HepG2 (cell line): ENCODE measurements at regions not wholly inside any gene's neighbourhood (a gene's known extent, or its start where the extent isn't known, plus 50 kb on each side); places are given as distances from the start of the nearest gene placed in this dataset.
A peak's percentile ranks its signal among the peaks of the same experiment; 100 is the strongest.

ENCODE experiments used
- DBP ChIP-seq: sonication (generic); formaldehyde crosslinking; IDR thresholded peaks from 2 replicates; pipeline ENCODE4 v1.4.0; 2020; ENCODE audit warnings: missing genetic modification reagents; ENCODE audit errors: not compliant biosample characterization
- FOXO1 ChIP-seq: sonication (generic); formaldehyde crosslinking; IDR thresholded peaks from 2 replicates; pipeline ENCODE4 v1.4.0; 2020; ENCODE audit warnings: missing genetic modification reagents
- HIVEP1 ChIP-seq: sonication (generic); formaldehyde crosslinking; IDR thresholded peaks from 2 replicates; pipeline ENCODE4 v1.4.0; 2020; ENCODE audit warnings: mild to moderate bottlenecking, missing genetic modification reagents
- HMGXB3 ChIP-seq: sonication (generic); formaldehyde crosslinking; IDR thresholded peaks from 2 replicates; pipeline ENCODE4 v1.4.0; 2020; ENCODE audit warnings: missing genetic modification reagents, borderline replicate concordance
- HNRNPL ChIP-seq: fragments of 200-400 bp; formaldehyde crosslinking; IDR thresholded peaks from 2 replicates; pipeline ENCODE4 v1.6.1; 2017; ENCODE audit warnings: mild to moderate bottlenecking, low read depth, low read length
- HOXA3 ChIP-seq: sonication (generic); formaldehyde crosslinking; IDR thresholded peaks from 2 replicates; pipeline ENCODE4 v1.5.0; 2020; ENCODE audit warnings: missing genetic modification reagents
- KMT2B ChIP-seq: IDR thresholded peaks from 2 replicates; pipeline ENCODE4 v1.6.1; 2016; ENCODE audit warnings: missing genetic modification reagents, missing compliant biosample characterization
- LCORL ChIP-seq, 2 experiments: fragments of 450-650 bp in 1 of 2; sonication (generic) in 1 of 2; formaldehyde crosslinking in 1 of 2; IDR thresholded peaks; 2 replicates each; pipeline versions ENCODE4 v1.5.0 to v1.6.1; 2017 to 2020; ENCODE audit warnings: antibody characterized with exemption in 1 of 2, missing genetic modification reagents in 1 of 2
- PLRG1 ChIP-seq: fragments of 450-650 bp; conservative IDR thresholded peaks from 2 replicates; pipeline ENCODE4 v1.6.1; 2016
- RFX5 ChIP-seq: IDR thresholded peaks from 2 replicates; pipeline ENCODE4 v1.6.1; 2011; ENCODE audit warnings: low read depth, low read length, improper control_type of control experiment
- SRY ChIP-seq: sonication (generic); formaldehyde crosslinking; IDR thresholded peaks from 2 replicates; pipeline ENCODE4 v1.8.0; 2022; ENCODE audit warnings: mild to moderate bottlenecking, missing genetic modification reagents
- TGIF2 ChIP-seq: IDR thresholded peaks from 2 replicates; pipeline ENCODE4 v1.6.1; 2016; ENCODE audit warnings: control low read depth, missing compliant biosample characterization
- ZNF350 ChIP-seq: sonication (generic); formaldehyde crosslinking; IDR thresholded peaks from 2 replicates; pipeline ENCODE4 v1.4.0; 2020; ENCODE audit warnings: mild to moderate bottlenecking, low read depth, missing genetic modification reagents, borderline replicate concordance
- ZNF367 ChIP-seq: sonication (generic); formaldehyde crosslinking; IDR thresholded peaks from 2 replicates; pipeline ENCODE4 v1.4.0; 2020; ENCODE audit warnings: missing genetic modification reagents, borderline replicate concordance
- ZNF446 ChIP-seq: sonication (generic); formaldehyde crosslinking; IDR thresholded peaks from 2 replicates; pipeline ENCODE4 v1.5.0; 2020; ENCODE audit warnings: mild to moderate bottlenecking, missing genetic modification reagents
- ZNF562 ChIP-seq: sonication (generic); formaldehyde crosslinking; IDR thresholded peaks from 2 replicates; pipeline ENCODE4 v1.8.0; 2022; ENCODE audit warnings: missing genetic modification reagents, borderline replicate concordance
- ZNF577 ChIP-seq: sonication (generic); formaldehyde crosslinking; IDR thresholded peaks from 2 replicates; pipeline ENCODE4 v1.4.0; 2020; ENCODE audit warnings: mild to moderate bottlenecking, low read depth, missing genetic modification reagents, borderline replicate concordance
- ZNF709 ChIP-seq: sonication (generic); formaldehyde crosslinking; IDR thresholded peaks from 2 replicates; pipeline ENCODE4 v1.5.0; 2020; ENCODE audit warnings: mild to moderate bottlenecking, missing genetic modification reagents
- ZNF737 ChIP-seq: sonication (generic); formaldehyde crosslinking; IDR thresholded peaks from 2 replicates; pipeline ENCODE4 v1.5.0; 2020; ENCODE audit warnings: missing genetic modification reagents, mild to moderate bottlenecking, borderline replicate concordance
- ZNF891 ChIP-seq: sonication (generic); formaldehyde crosslinking; IDR thresholded peaks from 2 replicates; pipeline ENCODE4 v1.5.0; 2020; ENCODE audit warnings: mild to moderate bottlenecking, missing genetic modification reagents
- TF ChIP-seq, protein P1 (sequence below): sonication (generic); formaldehyde crosslinking; conservative IDR thresholded peaks from 2 replicates; pipeline ENCODE4 v1.4.0; 2020; ENCODE audit warnings: missing genetic modification reagents
- TF ChIP-seq, protein P2 (sequence below): sonication (generic); formaldehyde crosslinking; IDR thresholded peaks from 2 replicates; pipeline ENCODE4 v1.4.0; 2020; ENCODE audit warnings: mild to moderate bottlenecking, missing genetic modification reagents

DNA sequence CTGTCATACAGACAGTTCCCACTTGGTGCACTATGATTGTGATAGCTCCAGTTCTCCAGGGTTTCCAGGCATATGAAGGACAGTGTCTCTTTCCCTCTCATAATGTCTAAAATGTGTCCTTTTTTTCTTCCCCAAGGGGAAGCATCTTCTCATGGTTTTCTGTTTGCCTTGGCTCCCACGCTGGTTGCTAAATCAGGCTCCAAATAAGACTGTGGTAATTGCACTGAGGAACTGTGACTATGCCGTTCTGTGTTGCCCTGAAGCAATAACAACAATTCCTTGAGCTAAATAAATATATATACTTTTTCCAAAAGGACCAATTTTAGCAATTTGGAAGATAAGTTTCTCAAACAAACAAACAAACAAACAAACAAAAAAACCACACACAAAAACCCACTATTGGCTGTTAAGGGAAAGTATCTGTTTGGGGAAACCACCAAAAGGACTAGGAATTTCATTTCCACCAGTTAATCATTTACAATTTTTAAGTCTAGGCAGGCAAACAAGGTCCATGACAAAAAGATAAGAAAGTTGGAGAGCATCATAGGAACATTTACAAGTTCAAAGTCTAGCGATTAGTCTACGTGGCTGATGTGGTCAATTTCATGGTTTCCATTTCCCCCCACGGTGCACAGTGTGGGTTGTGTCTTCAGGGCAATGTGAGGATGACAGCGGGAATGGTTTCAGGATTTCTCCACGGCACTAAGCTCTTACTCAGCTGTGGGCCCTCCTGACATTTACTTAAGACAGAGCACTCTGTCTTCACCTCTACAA is 62.4 kb downstream of the THNSL1 start (continued):
- TF ChIP-seq ZNF577 (CRISPR knock-in tag) (no peak), KMT2B (CRISPR knock-in tag) (no peak), DBP (CRISPR knock-in tag) (no peak), HIVEP1 (CRISPR knock-in tag) (no peak), ZNF562 (CRISPR knock-in tag) (no peak), ZNF367 (no peak), TGIF2 (CRISPR knock-in tag) (peak; percentile 45), ZNF350 (CRISPR knock-in tag) (no peak), SRY (CRISPR knock-in tag) (no peak), RFX5 (no peak), FOXO1 (CRISPR knock-in tag) (peak; percentile 41; the same call in 1 of the 2 replicates), ZNF737 (CRISPR knock-in tag) (no peak), ZNF891 (CRISPR knock-in tag) (no peak), LCORL (IDR thresholded peaks at IDR 0.05) (peak; percentile 78; the same call in 1 of the 2 replicates), LCORL (CRISPR knock-in tag; IDR thresholded peaks at IDR 0.05) (peak; percentile 10; the same call in 1 of the 2 replicates), ZNF446 (no peak), ZNF709 (CRISPR knock-in tag) (no peak), HNRNPL (no peak), HOXA3 (peak; percentile 78), HMGXB3 (CRISPR knock-in tag) (no peak), PLRG1 (no peak)
- TF ChIP-seq, protein P1, sequence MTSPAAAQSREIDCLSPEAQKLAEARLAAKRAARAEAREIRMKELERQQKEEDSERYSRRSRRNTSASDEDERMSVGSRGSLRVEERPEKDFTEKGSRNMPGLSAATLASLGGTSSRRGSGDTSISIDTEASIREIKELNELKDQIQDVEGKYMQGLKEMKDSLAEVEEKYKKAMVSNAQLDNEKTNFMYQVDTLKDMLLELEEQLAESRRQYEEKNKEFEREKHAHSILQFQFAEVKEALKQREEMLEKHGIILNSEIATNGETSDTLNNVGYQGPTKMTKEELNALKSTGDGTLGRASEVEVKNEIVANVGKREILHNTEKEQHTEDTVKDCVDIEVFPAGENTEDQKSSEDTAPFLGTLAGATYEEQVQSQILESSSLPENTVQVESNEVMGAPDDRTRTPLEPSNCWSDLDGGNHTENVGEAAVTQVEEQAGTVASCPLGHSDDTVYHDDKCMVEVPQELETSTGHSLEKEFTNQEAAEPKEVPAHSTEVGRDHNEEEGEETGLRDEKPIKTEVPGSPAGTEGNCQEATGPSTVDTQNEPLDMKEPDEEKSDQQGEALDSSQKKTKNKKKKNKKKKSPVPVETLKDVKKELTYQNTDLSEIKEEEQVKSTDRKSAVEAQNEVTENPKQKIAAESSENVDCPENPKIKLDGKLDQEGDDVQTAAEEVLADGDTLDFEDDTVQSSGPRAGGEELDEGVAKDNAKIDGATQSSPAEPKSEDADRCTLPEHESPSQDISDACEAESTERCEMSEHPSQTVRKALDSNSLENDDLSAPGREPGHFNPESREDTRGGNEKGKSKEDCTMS (CRISPR knock-in tag), result no peak
- TF ChIP-seq, protein P2, sequence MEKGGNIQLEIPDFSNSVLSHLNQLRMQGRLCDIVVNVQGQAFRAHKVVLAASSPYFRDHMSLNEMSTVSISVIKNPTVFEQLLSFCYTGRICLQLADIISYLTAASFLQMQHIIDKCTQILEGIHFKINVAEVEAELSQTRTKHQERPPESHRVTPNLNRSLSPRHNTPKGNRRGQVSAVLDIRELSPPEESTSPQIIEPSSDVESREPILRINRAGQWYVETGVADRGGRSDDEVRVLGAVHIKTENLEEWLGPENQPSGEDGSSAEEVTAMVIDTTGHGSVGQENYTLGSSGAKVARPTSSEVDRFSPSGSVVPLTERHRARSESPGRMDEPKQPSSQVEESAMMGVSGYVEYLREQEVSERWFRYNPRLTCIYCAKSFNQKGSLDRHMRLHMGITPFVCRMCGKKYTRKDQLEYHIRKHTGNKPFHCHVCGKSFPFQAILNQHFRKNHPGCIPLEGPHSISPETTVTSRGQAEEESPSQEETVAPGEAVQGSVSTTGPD (CRISPR knock-in tag), result no peak
